ENCODE measurements at regions not wholly inside any gene's neighbourhood (a gene's known extent, or its start where the extent isn't known, plus 50 kb on each side); places are given as distances from the start of the nearest gene placed in this dataset.

GRCh38 chrX:13906093-13906492, 89.2 kb upstream of the GPM6B start:
- H3K4me2 ChIP-seq, result no peak overlapping the region
- H3K27me3 ChIP-seq (ENCODE audit: insufficient read depth, low read depth), result no peaks in the 10 kb centered on the region
- H3K36me3 ChIP-seq (ENCODE audit: low read depth), result no peaks in the 10 kb centered on the region
- H3K4me3 ChIP-seq, result no peak overlapping the region
- no peaks in the 10 kb centered on the region for H3K9me3 ChIP-seq (ENCODE audit: insufficient read depth, low read depth)
- no peaks in the 10 kb centered on the region for H3K79me2 ChIP-seq (ENCODE audit: low read depth)
- H2AFZ ChIP-seq, result no peak overlapping the region
- intact Hi-C loops (cut with micrococcal nuclease; ENCODE audit: unreplicated experiment), result no loop called here
- H3F3A ChIP-seq (ENCODE audit: insufficient read depth, low read depth), result no peaks in the 10 kb centered on the region
- no peaks in the 10 kb centered on the region for H3K9me2 ChIP-seq (ENCODE audit: insufficient read depth)
- H3K27ac ChIP-seq, result no peak overlapping the region
- BruUV-seq (replicated peaks), result no TSS peak
- no peak for DNase-seq
- H4K20me1 ChIP-seq (ENCODE audit: insufficient read depth), result no peaks in the 10 kb centered on the region
- TF ChIP-seq EZH2 (IDR thresholded peaks at IDR 0.05; ENCODE audit: low read depth), result no peak
- ChIA-PET POLR2A (ENCODE audit: unreplicated experiment) (no interaction called here), CTCF (no interaction called here)
- no peaks in the 10 kb centered on the region for H3K4me1 ChIP-seq (replicated peaks; ENCODE audit: insufficient read depth)

DNA sequence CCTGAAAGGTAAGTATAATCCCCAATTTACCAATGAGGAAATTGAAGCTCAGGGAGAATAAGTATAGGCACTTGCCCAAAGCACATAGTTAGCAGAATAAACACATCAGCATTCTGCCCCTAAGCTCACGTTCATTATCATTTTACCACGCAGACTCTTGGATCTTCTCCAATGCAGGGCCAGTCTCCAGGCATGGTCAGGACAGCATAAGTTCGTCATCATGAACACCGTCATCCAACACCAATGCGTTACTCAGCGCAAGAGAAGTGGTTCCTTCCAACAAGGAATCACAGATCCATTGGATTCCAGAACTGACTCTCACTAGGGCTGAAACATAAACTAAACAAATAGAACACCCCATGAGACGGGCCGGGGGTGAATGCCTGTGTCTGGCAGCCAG, 86.5 kb upstream of the GPM6B start:
- no TSS peak for BruUV-seq (replicated peaks)
- Histone ChIP-seq H3K27ac (no peak overlapping the region), H3K4me1 (replicated peaks; ENCODE audit: insufficient read depth) (no peaks in the 10 kb centered on the region), H3K9me3 (ENCODE audit: insufficient read depth, low read depth) (no peaks in the 10 kb centered on the region), H3F3A (ENCODE audit: insufficient read depth, low read depth) (no peaks in the 10 kb centered on the region), H4K20me1 (ENCODE audit: insufficient read depth) (no peaks in the 10 kb centered on the region), H3K9me2 (ENCODE audit: insufficient read depth) (no peaks in the 10 kb centered on the region), H3K79me2 (ENCODE audit: low read depth) (no peaks in the 10 kb centered on the region), H3K4me3 (no peak overlapping the region), H3K4me2 (no peak overlapping the region), H2AFZ (no peak overlapping the region), H3K27me3 (ENCODE audit: insufficient read depth, low read depth) (no peaks in the 10 kb centered on the region), H3K36me3 (ENCODE audit: low read depth) (no peaks in the 10 kb centered on the region)
- no peak for DNase-seq
- ChIA-PET POLR2A (ENCODE audit: unreplicated experiment) (no interaction called here), CTCF (no interaction called here)
- TF ChIP-seq CTCF (conservative IDR thresholded peaks at IDR 0.05) (no peak), EZH2 (IDR thresholded peaks at IDR 0.05; ENCODE audit: low read depth) (no peak)
- intact Hi-C loops (cut with micrococcal nuclease; ENCODE audit: unreplicated experiment), result no loop called here

- Histone ChIP-seq H3K4me1 (replicated peaks; ENCODE audit: insufficient read depth) (no peaks in the 10 kb centered on the region), H3K27ac (no peak overlapping the region), H3K36me3 (ENCODE audit: low read depth) (no peaks in the 10 kb centered on the region), H3K9me2 (ENCODE audit: insufficient read depth) (no peaks in the 10 kb centered on the region), H3K9me3 (ENCODE audit: insufficient read depth, low read depth) (no peaks in the 10 kb centered on the region), H4K20me1 (ENCODE audit: insufficient read depth) (no peaks in the 10 kb centered on the region), H3K27me3 (ENCODE audit: insufficient read depth, low read depth) (no peaks in the 10 kb centered on the region), H3K4me3 (no peak overlapping the region), H3F3A (ENCODE audit: insufficient read depth, low read depth) (no peaks in the 10 kb centered on the region), H3K79me2 (ENCODE audit: low read depth) (no peaks in the 10 kb centered on the region), H2AFZ (no peak overlapping the region), H3K4me2 (no peak overlapping the region)
- no peak for DNase-seq
- BruUV-seq (replicated peaks), result no TSS peak
- ChIA-PET POLR2A (ENCODE audit: unreplicated experiment) (no interaction called here), CTCF (no interaction called here)
- no peak for TF ChIP-seq EZH2 (IDR thresholded peaks at IDR 0.05; ENCODE audit: low read depth)
- no peak for TF ChIP-seq CTCF (conservative IDR thresholded peaks at IDR 0.05)
- intact Hi-C loops (cut with micrococcal nuclease; ENCODE audit: unreplicated experiment), result no loop called here
These were observed 85.5 kb upstream of the GPM6B start for GRCh38 chrX:13902406-13902805.

GRCh38 chrX:13901354-13901753, 84.5 kb upstream of the GPM6B start:
- Histone ChIP-seq H3K79me2 (ENCODE audit: low read depth) (no peaks in the 10 kb centered on the region), H3F3A (ENCODE audit: insufficient read depth, low read depth) (no peaks in the 10 kb centered on the region), H2AFZ (no peak overlapping the region), H4K20me1 (ENCODE audit: insufficient read depth) (no peaks in the 10 kb centered on the region), H3K27ac (no peak overlapping the region), H3K4me1 (replicated peaks; ENCODE audit: insufficient read depth) (no peaks in the 10 kb centered on the region), H3K4me2 (no peak overlapping the region), H3K4me3 (no peak overlapping the region), H3K36me3 (ENCODE audit: low read depth) (no peaks in the 10 kb centered on the region), H3K27me3 (ENCODE audit: insufficient read depth, low read depth) (no peaks in the 10 kb centered on the region), H3K9me2 (ENCODE audit: insufficient read depth) (no peaks in the 10 kb centered on the region), H3K9me3 (ENCODE audit: insufficient read depth, low read depth) (no peaks in the 10 kb centered on the region)
- BruUV-seq (replicated peaks), result no TSS peak
- intact Hi-C loops (cut with micrococcal nuclease; ENCODE audit: unreplicated experiment), result no loop called here
- POLR2A ChIA-PET (ENCODE audit: unreplicated experiment), result no interaction called here
- TF ChIP-seq EZH2 (IDR thresholded peaks at IDR 0.05; ENCODE audit: low read depth) (no peak), CTCF (conservative IDR thresholded peaks at IDR 0.05) (no peak)
- CTCF ChIA-PET, result no interaction called here
- DNase-seq, result no peak

Data from PC-9 (cell line).